Endodermal cell (in vitro differentiated cells): ENCODE measurements at regions not wholly inside any gene's neighbourhood (a gene's known extent, or its start where the extent isn't known, plus 50 kb on each side); places are given as distances from the start of the nearest gene placed in this dataset.

Experiments
- DNase-seq: peaks from one replicate; pipeline ENCODE4 v3.0.0-alpha.2; 2017
- H3K27ac ChIP-seq: 2 replicates; pipeline ENCODE4 v1.5.1; 2013; ENCODE audit warnings: mild to moderate bottlenecking, low read depth, low read length, moderate library complexity
- H3K27me3 ChIP-seq: 2 replicates; pipeline ENCODE4 v1.6.1; 2013; ENCODE audit warnings: mild to moderate bottlenecking, low read length, moderate library complexity; ENCODE audit not compliant: insufficient read depth, control insufficient read depth, poor library complexity, severe bottlenecking
- H3K36me3 ChIP-seq: 2 replicates; pipeline ENCODE4 v1.7.0; 2013; ENCODE audit warnings: mild to moderate bottlenecking, low read length, moderate library complexity; ENCODE audit not compliant: control insufficient read depth, insufficient read depth
- H3K4me1 ChIP-seq: one replicate; pipeline ENCODE4 v1.7.0; 2013; ENCODE audit warnings: low read length; ENCODE audit not compliant: control insufficient read depth, insufficient read depth
- H3K4me3 ChIP-seq: 2 replicates; pipeline ENCODE4 v1.5.1; 2013; ENCODE audit warnings: mild to moderate bottlenecking, low read length, moderate library complexity
- H3K9ac ChIP-seq: 2 replicates; pipeline ENCODE4 v1.6.1; 2013; ENCODE audit warnings: mild to moderate bottlenecking, low read length, moderate library complexity; ENCODE audit not compliant: poor library complexity, severe bottlenecking; ENCODE audit errors: extremely low read depth
- H3K9me3 ChIP-seq: 2 replicates; pipeline ENCODE4 v1.6.1; 2013; ENCODE audit warnings: mild to moderate bottlenecking, low read length, moderate library complexity; ENCODE audit not compliant: control insufficient read depth
- H3K27ac Mint-ChIP-seq: 2 replicates; pipeline ENCODE4 v1.8.0; 2020; ENCODE audit warnings: mixed read lengths
- H3K27me3 Mint-ChIP-seq: 2 replicates; pipeline ENCODE4 v1.8.0; 2021; ENCODE audit warnings: mild to moderate bottlenecking, mixed read lengths; ENCODE audit not compliant: insufficient read depth
- H3K36me3 Mint-ChIP-seq: 2 replicates; pipeline ENCODE4 v1.8.0; 2020; ENCODE audit warnings: low read depth, mixed read lengths
- H3K4me1 Mint-ChIP-seq: 2 replicates; pipeline ENCODE4 v1.8.0; 2020; ENCODE audit warnings: mixed read lengths
- H3K4me3 Mint-ChIP-seq: 2 replicates; pipeline ENCODE4 v1.8.0; 2020; ENCODE audit warnings: mild to moderate bottlenecking, moderate library complexity, mixed read lengths
- H3K9me3 Mint-ChIP-seq: 2 replicates; pipeline ENCODE4 v1.8.0; 2020; ENCODE audit warnings: mild to moderate bottlenecking, mixed read lengths
- CTCF ChIP-seq: fragments of 200-600 bp; sonication (generic); conservative IDR thresholded peaks from 2 replicates; pipeline ENCODE4 v1.5.0; 2021; ENCODE audit warnings: antibody characterized with exemption, mild to moderate bottlenecking
- WGBS, 2 experiments: methylation state at CpG; one replicate each; pipeline versions ENCODE4 v1.1.5 to v1.1.7; 2013; ENCODE audit warnings: missing lambda C conversion rate in 2 of 2, mixed read lengths in 1 of 2; ENCODE audit not compliant: insufficient coverage in 1 of 2, insufficient read length in 1 of 2; 5-methylcytosine and 5-hydroxymethylcytosine counted together

GRCh38 chr13:72585254-72585653 lies 142.2 kb downstream of the MZT1 start:
- no peaks in the 10 kb centered on the region for H3K4me1 ChIP-seq
- Mint-ChIP-seq H3K4me1 (no peaks in the 10 kb centered on the region), H3K36me3 (no peaks in the 10 kb centered on the region), H3K27me3 (no peaks in the 10 kb centered on the region), H3K9me3 (no peaks in the 10 kb centered on the region), H3K27ac (no peak overlapping the region), H3K4me3 (no peak overlapping the region)
- H3K9me3 ChIP-seq, result no peaks in the 10 kb centered on the region
- H3K4me3 ChIP-seq, result no peak overlapping the region
- TF ChIP-seq CTCF, result no peak
- no peaks in the 10 kb centered on the region for H3K27me3 ChIP-seq
- no peaks in the 10 kb centered on the region for H3K36me3 ChIP-seq
- no peak overlapping the region for H3K27ac ChIP-seq
- 86 to 88% methylated on average over 1 to 2 of the region's 2 CpGs for WGBS, 2 experiments
- no peak overlapping the region for H3K9ac ChIP-seq
- DNase-seq, result no peak

- Mint-ChIP-seq H3K9me3 (no peaks in the 10 kb centered on the region), H3K27me3 (no peaks in the 10 kb centered on the region), H3K36me3 (no peaks in the 10 kb centered on the region), H3K4me1 (no peaks in the 10 kb centered on the region), H3K4me3 (no peak overlapping the region), H3K27ac (no peak overlapping the region)
- WGBS, 2 experiments, result 83 to 85% methylated on average over 1 to 2 of the region's 2 CpGs
- Histone ChIP-seq H3K4me3 (no peak overlapping the region), H3K9me3 (no peaks in the 10 kb centered on the region), H3K4me1 (no peaks in the 10 kb centered on the region), H3K9ac (no peak overlapping the region), H3K27ac (no peak overlapping the region), H3K36me3 (no peaks in the 10 kb centered on the region), H3K27me3 (no peaks in the 10 kb centered on the region)
- no peak for TF ChIP-seq CTCF
- no peak for DNase-seq
These were observed 156.2 kb downstream of the MZT1 start for GRCh38 chr13:72571191-72571590.

- H3K36me3 Mint-ChIP-seq, result no peaks in the 10 kb centered on the region
- Histone ChIP-seq H3K36me3 (no peaks in the 10 kb centered on the region), H3K9me3 (no peaks in the 10 kb centered on the region), H3K4me3 (no peak overlapping the region), H3K4me1 (no peaks in the 10 kb centered on the region), H3K27me3 (no peaks in the 10 kb centered on the region), H3K27ac (no peak overlapping the region), H3K9ac (no peak overlapping the region)
- no peaks in the 10 kb centered on the region for H3K4me1 Mint-ChIP-seq
- no peaks in the 10 kb centered on the region for H3K9me3 Mint-ChIP-seq
- no peak overlapping the region for H3K27ac Mint-ChIP-seq
- no peaks in the 10 kb centered on the region for H3K27me3 Mint-ChIP-seq
- no peak overlapping the region for H3K4me3 Mint-ChIP-seq
- 95% methylated on average over 3 of the region's 4 CpGs; no CpG with 5 or more reads in 1 of the 2 experiments for WGBS, 2 experiments
- no peak for DNase-seq
- no peak for TF ChIP-seq CTCF
These were observed 157.4 kb downstream of the MZT1 start for GRCh38 chr13:72570019-72570418.
